ENCODE measurements at regions not wholly inside any gene's neighbourhood (a gene's known extent, or its start where the extent isn't known, plus 50 kb on each side); places are given as distances from the start of the nearest gene placed in this dataset.

GRCh38 chr1:47623557-47623940, 185.7 kb downstream of the FOXD2 start:
- no peak for TF ChIP-seq POLR2A (IDR thresholded peaks at IDR 0.05)
- TF ChIP-seq, protein P1, sequence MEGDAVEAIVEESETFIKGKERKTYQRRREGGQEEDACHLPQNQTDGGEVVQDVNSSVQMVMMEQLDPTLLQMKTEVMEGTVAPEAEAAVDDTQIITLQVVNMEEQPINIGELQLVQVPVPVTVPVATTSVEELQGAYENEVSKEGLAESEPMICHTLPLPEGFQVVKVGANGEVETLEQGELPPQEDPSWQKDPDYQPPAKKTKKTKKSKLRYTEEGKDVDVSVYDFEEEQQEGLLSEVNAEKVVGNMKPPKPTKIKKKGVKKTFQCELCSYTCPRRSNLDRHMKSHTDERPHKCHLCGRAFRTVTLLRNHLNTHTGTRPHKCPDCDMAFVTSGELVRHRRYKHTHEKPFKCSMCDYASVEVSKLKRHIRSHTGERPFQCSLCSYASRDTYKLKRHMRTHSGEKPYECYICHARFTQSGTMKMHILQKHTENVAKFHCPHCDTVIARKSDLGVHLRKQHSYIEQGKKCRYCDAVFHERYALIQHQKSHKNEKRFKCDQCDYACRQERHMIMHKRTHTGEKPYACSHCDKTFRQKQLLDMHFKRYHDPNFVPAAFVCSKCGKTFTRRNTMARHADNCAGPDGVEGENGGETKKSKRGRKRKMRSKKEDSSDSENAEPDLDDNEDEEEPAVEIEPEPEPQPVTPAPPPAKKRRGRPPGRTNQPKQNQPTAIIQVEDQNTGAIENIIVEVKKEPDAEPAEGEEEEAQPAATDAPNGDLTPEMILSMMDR (IDR thresholded peaks at IDR 0.05): no peak
- 95 to 99% methylated on average over 5 of the region's 5 CpGs for WGBS, 2 donors
- no peak overlapping the region for H3K27ac ChIP-seq
- intact Hi-C loops (cut with DNase I; ENCODE audit: low total_unique reads): no loop called here
- no peaks in the 10 kb centered on the region for H3K9me3 ChIP-seq
- DNase-seq: peak; percentile 6
- H3K36me3 ChIP-seq (ENCODE audit: low read depth, missing control alignments): no peaks in the 10 kb centered on the region
- no peaks in the 10 kb centered on the region for H3K27me3 ChIP-seq
- no peaks in the 10 kb centered on the region for H3K4me1 ChIP-seq
- no peak overlapping the region for H3K4me3 ChIP-seq

DNA sequence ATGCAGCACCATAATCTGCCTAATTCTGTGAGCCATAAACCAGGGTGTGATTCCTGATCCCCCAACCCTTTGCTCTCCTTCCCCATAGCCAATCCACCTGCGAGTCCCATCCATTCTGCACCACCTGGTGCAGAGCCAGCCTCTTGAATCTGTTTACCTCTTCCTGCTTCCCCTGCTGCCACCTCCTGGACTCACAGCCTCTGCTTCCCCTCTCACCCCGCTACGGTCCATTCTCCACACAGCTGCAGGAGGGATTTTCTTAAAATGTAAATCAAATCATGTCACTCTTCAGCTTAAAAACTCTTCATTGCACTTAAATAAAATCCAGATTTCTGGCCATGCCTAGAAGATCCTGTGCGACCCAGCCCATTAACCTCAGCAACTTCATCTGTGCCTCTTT, 186.7 kb downstream of the FOXD2 start:
- DNase-seq: no peak
- Histone ChIP-seq H3K27ac (no peak overlapping the region), H3K36me3 (ENCODE audit: low read depth, missing control alignments) (no peaks in the 10 kb centered on the region), H3K4me1 (no peaks in the 10 kb centered on the region), H3K27me3 (no peaks in the 10 kb centered on the region), H3K4me3 (no peak overlapping the region), H3K9me3 (no peaks in the 10 kb centered on the region)
- intact Hi-C loops (cut with DNase I; ENCODE audit: low total_unique reads): no loop called here
- WGBS, 2 donors: 73 to 81% methylated on average over 4 of the region's 4 CpGs
- no peak for TF ChIP-seq POLR2A (IDR thresholded peaks at IDR 0.05)

DNA sequence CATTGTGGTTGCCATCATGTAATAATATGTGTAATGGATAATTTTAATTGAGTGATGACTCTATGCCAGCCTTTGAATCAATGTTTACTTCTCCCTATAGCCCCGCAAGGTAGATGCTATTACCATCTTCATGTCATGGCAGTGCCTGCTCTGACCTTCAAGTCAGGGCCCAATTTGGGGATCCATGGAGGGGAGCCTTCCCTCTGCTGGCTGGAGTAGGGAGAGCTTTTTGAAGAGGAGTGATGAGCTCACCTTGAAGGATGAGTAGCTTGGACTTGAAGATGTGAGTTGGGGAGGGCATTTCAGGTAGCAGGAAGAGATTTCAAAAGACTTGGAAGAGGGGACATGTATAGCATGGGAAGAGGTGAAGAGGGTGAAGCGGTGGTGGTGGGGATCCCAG, 189.2 kb downstream of the FOXD2 start:
- H3K4me3 ChIP-seq: no peak overlapping the region
- no peaks in the 10 kb centered on the region for H3K27me3 ChIP-seq
- H3K9me3 ChIP-seq: no peaks in the 10 kb centered on the region
- DNase-seq: peak; percentile 4
- TF ChIP-seq POLR2A (IDR thresholded peaks at IDR 0.05): no peak
- TF ChIP-seq, protein P1 (IDR thresholded peaks at IDR 0.05): no peak
- no peaks in the 10 kb centered on the region for H3K4me1 ChIP-seq
- H3K27ac ChIP-seq: no peak overlapping the region
- intact Hi-C loops (cut with DNase I; ENCODE audit: low total_unique reads): no loop called here
- no peaks in the 10 kb centered on the region for H3K36me3 ChIP-seq (ENCODE audit: low read depth, missing control alignments)
- 89 to 100% methylated on average over 2 of the region's 2 CpGs for WGBS, 2 donors

DNA sequence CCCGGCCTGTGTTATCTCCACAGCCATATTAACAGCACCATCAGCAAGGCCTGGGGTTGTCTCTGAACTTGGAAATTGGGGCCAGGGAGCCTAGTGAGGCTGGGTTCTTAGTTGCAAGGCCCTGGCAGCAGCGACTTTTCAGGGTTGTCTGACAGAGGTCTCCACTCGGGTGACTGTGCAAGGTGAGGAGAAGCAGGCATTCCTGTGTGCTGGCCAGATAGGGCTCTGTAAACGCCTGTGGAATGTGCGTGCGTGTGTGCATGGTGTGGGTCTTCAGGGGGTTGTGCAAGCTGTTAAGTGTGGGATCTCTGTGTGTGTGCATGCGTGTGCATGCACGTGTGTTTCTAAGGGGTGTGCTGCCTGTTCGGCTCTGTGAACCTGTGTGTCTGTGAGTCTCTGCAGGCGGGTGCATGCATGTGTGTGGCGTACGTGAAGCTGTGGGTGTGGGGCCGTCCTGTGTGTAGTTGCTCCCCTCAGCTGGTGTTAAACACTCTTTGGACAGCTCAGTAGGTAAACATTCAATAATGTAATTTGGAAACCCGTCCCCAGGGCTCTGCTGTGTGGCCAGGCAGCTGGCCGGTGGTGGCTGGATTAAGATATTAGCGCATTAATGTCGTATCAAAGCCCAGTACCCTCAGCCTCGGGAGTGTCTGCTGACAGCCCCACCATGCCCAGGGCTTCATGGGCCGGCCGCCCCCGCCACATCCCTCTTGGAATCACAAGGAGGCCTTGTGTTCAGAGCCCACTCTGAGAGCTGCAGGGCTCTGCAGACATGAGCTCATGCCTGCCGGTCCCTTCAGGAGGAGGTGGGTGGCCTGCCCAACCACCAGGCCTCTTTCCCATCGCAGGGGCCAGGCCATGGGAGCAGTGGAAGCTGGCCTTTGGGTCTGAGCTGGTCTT, 189.9 kb downstream of the FOXD2 start:
- peak; percentile 12 for DNase-seq
- Histone ChIP-seq H3K27ac (no peak overlapping the region), H3K27me3 (no peaks in the 10 kb centered on the region), H3K4me3 (no peak overlapping the region), H3K9me3 (no peaks in the 10 kb centered on the region), H3K4me1 (no peaks in the 10 kb centered on the region), H3K36me3 (ENCODE audit: low read depth, missing control alignments) (no peaks in the 10 kb centered on the region)
- 85 to 89% methylated on average over 7 to 23 of the region's 23 CpGs for WGBS, 2 donors
- TF ChIP-seq, protein P1 (IDR thresholded peaks at IDR 0.05): no peak
- TF ChIP-seq POLR2A (IDR thresholded peaks at IDR 0.05): no peak
- intact Hi-C loops (cut with DNase I; ENCODE audit: low total_unique reads): no loop called here

GRCh38 chr1:47629201-47629600, 191.4 kb downstream of the FOXD2 start:
- Histone ChIP-seq H3K27me3 (no peaks in the 10 kb centered on the region), H3K4me1 (no peaks in the 10 kb centered on the region), H3K9me3 (no peaks in the 10 kb centered on the region), H3K4me3 (no peak overlapping the region), H3K27ac (no peak overlapping the region), H3K36me3 (ENCODE audit: low read depth, missing control alignments) (no peaks in the 10 kb centered on the region)
- intact Hi-C loops (cut with DNase I; ENCODE audit: low total_unique reads): no loop called here
- no peak for TF ChIP-seq POLR2A (IDR thresholded peaks at IDR 0.05)
- TF ChIP-seq, protein P1 (IDR thresholded peaks at IDR 0.05): no peak
- 87 to 91% methylated on average over 3 of the region's 3 CpGs for WGBS, 2 donors
- DNase-seq: no peak
